EL (cell line): ENCODE measurements at regions not wholly inside any gene's neighbourhood (a gene's known extent, or its start where the extent isn't known, plus 50 kb on each side); places are given as distances from the start of the nearest gene placed in this dataset.

Experiments used
- DNase-seq: peaks from one replicate; pipeline ENCODE4 v3.0.0-alpha.2; 2016

DNA sequence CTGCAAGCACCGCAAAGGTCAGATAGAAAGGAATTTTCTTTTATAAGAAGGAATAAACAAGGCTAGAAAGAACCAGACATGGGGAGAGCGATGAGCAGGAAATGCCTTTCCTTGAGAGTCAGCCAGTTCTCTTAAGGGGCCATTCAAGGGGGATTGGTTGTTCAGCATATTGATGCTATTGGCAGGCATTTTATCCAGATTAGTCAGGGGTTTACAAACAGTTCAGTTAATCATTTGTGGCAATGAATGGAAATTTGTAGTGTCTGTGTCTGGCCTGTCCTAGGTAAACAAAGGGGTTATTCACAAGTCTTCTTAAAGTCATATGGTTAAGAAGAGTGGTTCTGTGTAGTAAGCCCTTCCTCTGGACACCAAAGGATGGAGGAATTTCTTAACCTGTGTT lies 184.7 kb upstream of the FRMPD4 start:
- peak; percentile 86 for DNase-seq

DNA sequence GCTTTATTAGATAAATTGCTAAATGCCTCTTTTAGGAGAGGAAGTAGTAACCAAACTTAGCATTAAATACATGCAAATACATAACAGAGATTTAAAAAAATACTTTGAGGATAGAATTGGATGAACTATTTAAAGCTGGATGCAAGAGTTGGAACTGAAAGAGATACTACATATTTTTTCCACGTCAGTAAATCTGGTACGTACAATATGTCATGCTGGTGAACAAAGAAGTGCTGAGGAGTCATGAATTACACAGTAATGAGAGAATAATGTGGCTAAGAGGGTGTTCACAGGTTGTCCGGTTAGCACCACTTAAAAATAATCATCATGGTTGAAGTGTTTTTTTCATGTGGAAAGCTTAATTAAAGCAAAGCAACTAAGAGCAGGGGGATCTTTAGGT lies 184.1 kb upstream of the FRMPD4 start:
- DNase-seq = no peak

DNA sequence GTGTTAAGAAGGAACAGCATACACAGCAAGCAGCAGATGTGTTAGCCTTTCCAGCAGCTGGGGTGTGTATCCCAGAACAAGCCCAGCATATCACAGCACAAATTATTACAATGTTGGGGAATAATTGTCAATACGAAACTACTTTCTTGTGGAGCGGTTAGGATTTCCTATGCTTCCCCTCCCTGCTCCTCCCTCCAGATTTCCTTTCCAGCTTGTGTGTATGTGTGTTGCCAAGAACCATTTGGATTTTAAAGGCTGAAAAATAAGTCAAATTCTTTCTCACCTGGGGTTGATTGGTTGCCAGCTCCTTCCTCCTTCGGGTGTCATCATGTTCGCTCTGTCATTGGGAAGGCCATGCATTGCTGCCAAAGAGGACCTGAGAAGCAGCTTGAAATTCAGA lies 178.2 kb upstream of the FRMPD4 start:
- no peak for DNase-seq

DNA sequence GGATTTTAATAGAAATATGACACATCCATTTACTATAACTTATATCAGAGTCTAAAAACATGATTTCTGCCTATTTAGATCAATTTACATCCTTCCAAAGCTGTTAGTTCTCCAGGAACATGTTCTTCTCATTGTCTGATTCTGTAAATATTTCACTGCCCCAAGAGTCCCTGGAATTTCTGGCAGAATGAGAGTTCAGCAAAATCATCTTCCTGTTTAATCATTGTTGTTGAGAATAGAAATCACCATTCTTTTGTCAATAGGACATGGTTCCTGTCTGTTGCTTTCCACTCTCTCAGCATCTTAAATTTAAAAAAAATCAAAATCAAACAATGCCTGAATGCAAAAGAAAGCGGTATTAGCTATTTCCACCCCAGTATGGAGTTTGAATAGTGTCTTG lies 172.8 kb upstream of the FRMPD4 start:
- DNase-seq = no peak

DNA sequence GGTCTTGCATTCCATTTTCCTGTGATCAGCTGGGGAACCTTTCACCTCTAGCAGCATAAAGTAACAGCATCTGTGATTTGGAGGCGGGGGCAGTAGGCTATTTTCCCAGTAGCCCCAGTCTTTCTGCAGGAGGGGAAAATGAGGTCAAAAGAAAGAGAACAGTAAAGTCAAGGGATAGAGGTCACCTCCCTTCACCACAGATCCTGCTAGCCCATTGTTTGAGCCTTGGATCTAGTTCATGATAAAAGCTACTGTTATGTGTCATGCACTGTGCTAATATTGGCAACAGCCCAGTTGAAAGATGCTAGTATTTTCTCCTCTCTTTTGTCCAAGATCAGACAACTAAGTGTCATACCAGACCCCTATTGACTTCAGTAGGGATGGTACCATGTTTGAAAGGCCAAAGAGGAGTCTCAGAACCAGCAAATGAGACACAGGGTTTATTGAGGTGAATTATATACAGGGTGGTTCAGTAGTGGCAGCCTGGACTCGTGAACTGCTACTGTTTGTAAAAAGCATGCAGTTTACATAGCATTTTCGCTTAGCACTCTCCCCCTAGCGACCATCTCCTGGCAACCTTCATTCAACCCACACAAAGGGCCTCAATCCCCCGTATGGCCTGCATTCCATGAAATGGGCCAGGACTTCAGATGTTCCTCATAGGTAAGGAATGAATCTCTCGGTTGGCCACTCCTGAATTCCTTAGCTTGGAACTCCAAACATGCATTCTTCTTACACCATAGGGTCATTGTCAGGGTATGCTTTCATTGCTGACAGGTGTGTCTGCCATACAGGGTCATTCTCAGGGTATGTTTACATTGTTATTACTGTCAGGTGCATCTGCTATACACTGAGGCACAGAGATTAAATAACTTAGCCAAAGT lies 170.0 kb upstream of the FRMPD4 start:
- DNase-seq = no peak

DNA sequence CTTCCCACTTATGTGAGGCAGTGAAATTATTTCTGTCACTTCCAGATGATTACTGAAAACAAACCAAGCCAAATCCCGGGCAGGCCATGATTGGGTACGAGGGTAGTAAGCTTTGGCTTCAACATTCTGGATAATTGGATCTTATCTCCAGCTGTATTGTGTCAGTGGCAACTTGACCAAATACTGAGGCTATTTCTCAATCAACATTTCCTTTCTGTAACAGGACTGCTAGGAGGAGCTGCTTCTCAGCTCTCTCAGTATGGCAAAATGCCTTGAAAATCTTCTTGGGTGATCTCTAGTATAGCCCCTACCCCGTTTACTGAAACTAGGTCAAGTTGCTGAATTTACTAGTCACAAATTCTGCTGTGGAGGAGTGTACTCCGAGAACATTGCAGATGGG lies 169.3 kb upstream of the FRMPD4 start:
- DNase-seq = no peak

DNA sequence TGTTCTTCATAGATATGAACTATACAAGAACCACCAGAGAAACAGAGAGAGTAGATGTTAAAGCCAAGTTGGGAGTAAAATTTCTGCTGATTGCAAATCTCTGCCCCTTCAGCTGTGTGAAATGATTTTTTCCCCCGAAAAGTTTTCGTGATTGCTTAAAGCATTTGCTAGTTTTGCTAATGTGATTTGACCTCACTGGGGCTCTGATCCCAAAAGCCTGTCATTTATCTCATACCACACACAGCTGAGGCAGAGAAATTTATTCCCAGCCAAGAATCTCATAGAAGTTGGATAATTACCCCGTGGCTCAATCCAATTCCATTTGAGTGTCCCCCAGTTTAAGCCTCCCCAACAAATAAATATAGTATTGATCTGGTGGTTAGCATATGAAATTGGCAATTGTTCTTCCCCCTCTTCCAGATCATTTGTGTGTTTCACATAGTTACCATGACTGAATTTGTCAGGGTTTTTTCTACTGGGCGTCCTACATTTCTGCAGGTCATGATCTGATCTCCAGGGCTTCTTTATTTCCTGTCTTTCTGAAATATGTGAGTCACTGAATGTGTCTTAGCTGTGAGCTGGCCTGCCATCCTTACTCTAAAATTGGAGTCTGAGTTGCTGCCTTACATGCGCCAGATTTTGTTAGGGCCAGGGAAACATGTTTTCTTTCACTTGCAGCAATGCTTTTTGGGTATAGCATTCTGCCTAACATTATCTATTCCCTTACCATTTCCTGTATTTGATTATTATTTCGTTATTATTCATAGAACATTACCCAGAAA lies 167.5 kb upstream of the FRMPD4 start:
- DNase-seq = peak; percentile 15

DNA sequence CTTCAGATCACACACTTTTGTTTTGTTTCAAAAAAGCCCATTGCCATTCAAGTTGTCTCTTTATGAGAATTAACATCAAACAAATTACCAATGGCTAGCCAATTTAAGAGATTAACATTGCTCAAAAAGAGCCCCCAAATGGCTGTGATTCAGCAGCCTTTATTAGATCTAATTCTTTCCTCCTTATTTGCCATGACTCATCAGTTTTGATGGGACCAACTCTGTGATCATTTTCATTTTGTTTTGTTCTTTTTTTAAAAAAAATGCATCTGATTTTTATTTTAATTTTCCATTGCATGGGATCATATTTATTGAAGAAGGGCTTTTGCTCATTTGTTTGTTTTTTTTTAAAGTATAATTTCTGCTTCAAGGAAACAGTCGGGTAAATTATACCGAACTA lies 161.6 kb upstream of the FRMPD4 start:
- no peak for DNase-seq

DNA sequence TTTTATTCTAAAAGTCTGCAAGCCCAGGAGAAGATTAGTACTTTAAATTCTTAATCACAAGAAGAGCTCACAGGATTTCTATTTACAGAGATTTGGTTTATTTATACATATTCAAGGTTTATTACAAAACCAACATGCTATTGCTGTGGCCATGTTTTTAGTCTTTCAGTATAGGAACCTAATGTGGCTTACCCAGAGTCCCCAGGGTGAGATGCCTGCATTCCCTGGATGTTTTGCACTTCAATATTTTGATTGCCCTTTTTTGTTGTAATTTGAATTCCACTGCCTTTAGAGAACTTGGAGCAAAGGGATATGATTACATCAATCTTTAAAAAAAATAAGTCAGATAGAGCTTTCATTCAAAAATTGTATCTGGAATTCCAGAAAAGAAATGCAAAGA lies 146.0 kb upstream of the FRMPD4 start:
- no peak for DNase-seq

DNA sequence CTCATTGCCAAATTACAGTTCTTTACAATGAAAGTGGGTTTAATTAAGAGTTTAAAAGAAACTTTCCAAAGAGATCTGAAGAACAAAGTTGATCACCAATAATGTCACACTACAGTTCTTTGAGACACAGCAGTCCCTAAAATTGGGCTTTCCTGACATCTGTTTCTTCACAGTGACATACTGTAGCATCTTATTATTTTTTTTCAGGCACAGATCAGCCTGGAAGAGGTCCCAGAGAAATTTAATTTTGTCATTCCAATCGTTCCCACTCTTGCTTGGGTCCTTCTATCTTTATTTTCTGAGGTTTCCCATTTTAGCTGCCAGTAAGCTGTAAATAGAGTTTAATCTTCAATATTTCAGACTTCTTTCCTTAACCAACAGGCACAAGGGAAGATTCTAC lies 143.1 kb upstream of the FRMPD4 start:
- no peak for DNase-seq

DNA sequence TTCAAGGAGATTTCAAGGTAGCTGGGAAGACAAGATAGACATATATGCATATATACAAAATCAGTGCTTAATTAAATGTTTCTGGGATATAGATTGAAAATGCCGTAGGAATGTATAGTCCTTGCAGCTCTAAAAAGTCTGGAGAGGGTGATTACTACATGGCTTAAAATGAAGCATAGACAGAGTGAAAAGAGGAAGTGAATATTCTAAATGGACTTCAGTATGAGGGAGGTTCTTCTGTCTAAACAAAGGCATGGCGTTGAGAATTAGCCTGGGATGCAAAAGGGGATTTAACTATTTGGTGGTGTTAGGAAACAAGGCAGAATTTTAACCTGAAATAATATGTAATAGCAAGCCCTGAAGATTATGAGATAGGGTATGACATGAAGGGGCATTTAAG lies 141.5 kb upstream of the FRMPD4 start:
- DNase-seq = no peak

DNA sequence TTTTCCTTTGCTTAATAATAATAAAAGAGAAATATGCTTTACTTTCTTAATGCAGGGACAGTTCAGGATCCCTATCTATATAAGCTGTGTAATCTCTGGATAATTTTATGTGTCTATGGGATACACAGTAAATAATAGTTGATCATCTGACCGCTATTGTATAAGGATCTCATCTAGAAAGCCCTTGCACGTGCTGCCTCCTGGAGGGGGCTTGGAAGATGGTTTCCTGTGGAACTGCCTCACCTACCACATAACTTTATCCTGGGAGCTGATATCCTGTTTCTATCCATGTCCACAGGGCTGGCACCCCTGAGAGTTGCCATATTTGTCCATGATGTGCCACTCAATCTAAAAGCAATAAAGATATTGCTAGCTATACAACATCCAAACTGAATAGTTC lies 139.3 kb upstream of the FRMPD4 start:
- no peak for DNase-seq

DNA sequence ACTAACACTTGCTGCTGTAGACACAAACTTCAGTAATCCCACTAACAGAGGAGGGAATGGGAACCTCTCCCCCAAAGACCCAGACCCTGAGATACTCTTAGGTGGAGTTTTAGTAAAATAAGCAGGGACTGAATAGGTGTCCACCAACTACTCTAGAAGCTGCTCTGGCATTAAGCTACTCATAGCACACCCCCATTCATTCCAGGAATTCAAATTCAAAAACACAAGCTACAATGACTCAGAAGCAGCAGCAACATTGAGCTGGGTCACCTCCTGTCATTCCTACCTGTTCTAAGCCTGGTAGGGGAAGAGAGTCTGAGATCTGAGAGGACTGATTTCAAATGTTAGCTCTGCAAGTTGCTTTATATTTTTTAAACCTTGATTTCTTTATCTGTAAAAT lies 135.4 kb upstream of the FRMPD4 start:
- no peak for DNase-seq

DNA sequence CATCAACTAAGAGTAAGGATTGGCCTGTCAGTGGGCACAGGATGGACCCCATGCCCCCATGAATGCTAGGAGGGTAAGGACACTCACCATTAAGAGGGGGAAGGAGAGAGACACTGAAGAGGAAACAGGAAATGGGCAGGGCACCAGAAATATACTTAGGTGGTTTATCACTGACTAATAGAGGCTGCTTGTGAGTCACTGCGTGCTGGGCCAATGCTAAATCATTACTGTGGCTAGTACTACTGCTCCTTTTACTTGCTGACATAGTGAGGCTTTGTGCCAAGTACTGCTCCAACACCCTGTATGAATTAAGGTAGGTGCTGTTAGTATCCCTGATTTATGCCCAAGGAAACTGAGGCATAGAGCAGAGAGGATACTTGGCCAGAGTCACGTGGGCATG lies 130.4 kb upstream of the FRMPD4 start:
- peak; percentile 83 for DNase-seq

DNA sequence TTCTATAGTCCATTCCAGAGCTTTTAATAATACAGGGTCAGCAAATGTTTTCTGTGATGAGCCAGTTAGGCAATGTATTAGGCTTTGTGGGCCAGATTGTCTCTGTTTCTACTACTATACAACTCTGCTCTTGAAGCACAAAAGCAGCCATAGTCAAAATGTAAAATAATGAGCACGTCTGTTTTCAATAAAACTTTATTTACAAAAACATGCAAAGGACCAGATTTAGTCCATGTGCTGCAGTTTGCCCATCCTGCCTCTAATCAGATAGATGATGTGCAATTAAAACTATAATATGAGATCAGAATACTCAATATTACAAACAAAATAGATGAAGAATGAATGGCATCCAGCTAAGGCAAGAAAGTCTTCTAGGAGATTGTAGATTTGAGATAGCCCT lies 127.8 kb upstream of the FRMPD4 start:
- no peak for DNase-seq

DNA sequence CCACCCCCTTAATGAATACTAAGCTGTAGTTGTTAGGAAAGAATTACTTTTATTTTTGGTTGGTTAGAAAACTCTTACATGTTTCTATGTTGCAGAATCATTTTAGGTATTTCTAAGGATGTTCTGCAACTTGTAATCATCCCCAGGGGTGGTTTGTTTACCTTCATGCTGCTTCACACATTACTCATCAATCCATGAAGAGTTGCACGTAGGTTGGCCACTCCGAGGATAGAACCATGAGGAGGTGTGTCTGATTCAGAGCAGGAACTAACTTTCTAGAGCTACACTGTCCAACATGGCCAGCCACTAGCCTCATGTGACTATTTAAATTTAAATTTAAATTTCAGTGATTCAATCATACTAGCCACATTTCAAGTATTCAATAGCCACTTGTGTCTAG lies 127.2 kb upstream of the FRMPD4 start:
- DNase-seq = peak; percentile 66

DNA sequence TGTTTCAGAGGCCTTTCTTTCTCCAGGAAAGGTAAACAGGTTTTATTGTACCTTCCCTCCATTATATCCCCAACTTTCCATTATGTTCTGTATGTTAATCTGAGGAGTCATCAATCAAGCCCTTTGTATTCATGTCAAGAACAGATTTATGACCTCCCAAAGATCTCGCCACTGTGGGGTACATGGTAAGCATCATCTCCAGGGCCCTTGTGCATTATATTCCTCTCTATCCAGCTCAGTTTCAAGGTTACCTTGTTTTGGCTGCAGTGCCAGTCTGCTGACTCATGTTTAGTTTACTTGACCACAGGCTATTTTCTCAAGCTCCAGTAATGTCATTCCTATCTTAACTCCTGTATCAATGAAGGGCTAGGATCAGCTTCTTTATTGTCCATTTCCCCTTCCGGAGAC lies 125.1 kb upstream of the FRMPD4 start:
- DNase-seq = peak; percentile 62

DNA sequence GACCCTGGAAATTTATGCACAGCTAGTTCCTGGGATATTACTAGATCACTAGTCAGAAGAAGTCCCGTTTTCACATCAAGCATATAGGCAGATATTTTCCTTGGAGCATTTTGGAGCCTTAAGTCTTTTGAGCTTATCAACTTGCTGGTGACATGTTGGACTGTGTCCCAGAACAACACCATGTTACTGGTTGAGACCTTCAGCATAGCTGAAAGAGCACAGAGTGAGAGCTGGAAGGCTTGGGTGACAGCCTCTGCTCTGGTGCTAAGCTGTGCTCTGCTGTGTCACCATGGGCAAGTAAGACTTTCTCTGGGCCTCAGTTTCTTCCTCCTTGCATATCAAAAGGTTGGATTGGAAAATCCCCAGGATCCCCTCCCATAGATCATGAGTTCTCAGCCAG lies 116.6 kb upstream of the FRMPD4 start:
- DNase-seq = no peak

DNA sequence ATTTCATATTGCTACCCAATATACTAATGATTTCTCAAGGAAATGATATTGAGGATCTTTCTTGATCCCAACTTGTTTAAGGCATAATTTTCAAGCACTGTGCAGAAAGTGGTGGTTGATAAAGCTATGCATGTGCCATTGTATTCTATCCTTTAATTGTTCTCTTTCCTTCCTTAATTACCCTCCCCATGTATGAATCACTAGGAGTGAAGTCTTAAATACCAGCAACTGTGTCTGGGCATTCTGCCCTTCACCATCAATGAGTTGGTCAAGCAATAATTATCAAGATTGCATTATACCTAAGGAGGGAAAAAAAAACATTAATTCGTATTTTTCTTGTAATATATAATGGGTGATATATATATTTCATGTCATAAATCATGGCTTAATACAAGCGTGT lies 111.8 kb upstream of the FRMPD4 start:
- no peak for DNase-seq

DNA sequence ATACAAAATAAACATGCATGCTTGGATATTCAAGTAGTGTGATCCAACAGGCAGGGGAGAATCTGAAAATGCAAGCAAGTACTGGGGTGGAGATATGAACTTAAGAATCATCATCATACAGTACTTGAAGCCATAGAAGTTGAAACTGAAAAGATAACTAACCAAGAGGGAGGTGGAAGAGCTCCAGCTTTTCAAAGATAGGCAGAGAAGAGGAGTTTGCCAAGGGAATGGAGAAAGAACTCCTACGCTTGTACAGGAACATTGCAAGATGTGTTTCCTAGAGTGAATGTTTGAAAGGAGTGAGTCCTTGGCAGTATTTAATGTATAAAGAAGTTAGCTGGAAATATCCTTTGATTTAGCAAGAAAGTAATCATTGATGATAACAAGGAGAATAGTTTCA lies 106.2 kb upstream of the FRMPD4 start:
- DNase-seq = no peak

DNA sequence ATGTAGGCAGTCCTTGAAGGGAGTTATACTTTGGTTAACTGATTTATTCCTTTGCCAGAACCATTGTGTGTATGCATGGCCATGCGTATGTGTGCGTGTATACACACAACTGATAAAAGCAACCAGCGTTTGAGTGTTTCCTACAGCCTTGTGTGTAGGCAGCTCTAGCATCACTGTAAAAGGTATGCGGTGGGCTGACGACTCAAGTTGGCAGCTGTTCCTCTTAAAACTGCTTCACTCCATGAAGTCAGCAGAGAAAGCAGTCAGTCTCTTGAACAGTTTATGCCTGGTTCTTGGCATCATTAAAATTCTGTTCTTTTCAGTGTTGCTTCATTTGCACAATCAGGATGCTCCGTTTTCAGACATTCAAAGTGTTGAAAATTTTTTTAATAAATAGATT lies 103.5 kb upstream of the FRMPD4 start:
- no peak for DNase-seq

DNA sequence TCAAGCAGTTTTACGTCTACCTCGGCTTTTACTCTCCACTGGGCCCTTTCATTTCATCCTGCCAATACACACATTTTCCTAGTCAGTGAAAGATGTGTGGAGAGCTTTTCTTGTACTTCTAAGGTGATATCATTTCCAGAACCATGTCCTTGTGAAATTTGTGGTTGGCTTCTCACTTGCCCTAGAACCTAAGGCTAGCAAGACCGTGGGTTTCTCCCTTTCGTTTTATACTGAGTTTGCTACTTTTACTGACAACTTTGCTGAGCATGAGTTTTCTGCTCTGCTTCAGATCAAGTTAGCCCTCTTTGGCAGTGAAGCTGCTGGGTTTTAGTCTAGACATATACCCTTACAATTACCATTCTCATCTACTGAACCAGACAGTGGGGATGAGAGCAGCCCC lies 95.7 kb upstream of the FRMPD4 start:
- DNase-seq = no peak

DNA sequence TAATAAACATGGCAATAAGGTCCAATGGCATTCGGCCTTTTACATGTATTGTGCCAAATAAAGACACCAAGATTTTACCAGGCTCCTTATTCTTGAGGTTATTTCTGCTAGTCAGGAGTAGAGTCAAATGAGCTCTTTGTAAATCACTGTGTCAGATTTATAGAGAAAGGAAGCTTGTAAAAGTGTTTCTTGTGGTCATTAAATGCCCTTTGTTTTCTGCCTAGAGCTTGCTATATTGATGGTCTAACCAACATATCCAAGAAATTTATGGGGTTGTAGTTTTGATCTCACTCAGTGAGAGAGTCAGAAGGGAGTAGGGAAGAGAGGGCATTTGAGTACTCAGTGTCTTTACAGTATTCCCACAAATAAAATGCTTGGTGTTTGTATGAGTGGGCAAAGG lies 86.2 kb upstream of the FRMPD4 start:
- no peak for DNase-seq

DNA sequence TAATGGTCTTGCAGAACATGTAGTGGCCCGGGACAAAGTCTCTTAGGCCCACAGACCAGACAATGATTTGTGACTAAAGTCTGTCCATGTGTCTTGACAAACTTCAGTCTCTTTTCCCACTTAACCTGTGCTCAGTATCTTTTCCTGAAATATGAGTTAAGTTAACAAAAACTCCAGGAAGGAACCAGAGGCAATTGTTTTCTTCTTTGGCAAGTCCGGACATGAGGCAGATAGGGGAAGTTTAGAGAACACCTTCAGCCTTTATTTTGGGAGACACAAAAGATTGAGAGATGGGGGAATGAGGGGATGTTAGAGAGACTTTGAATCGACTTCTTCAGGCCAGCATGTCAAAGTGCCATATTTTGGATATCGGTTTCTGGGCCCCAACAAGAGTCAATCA lies 80.2 kb upstream of the FRMPD4 start:
- DNase-seq = no peak
